MM.1S (cell line): ENCODE measurements at regions not wholly inside any gene's neighbourhood (a gene's known extent, or its start where the extent isn't known, plus 50 kb on each side); places are given as distances from the start of the nearest gene placed in this dataset.

ENCODE experiments used
- DNase-seq: peaks from one replicate; pipeline ENCODE4 v3.0.0-alpha.2; 2015
- H2AFZ ChIP-seq: fragments of 300-600 bp; sonication (generic); 2 replicates; pipeline ENCODE4 v1.6.0; 2016; ENCODE audit warnings: antibody characterized with exemption, low read length
- H3F3A ChIP-seq: fragments of 300-600 bp; sonication (generic); 2 replicates; pipeline ENCODE4 v1.6.1; 2016; ENCODE audit warnings: mild to moderate bottlenecking, antibody characterized with exemption, low read length, moderate library complexity, mixed read lengths; ENCODE audit not compliant: insufficient read depth
- H3K27ac ChIP-seq: fragments of 300-600 bp; sonication (generic); 2 replicates; pipeline ENCODE4 v1.5.1; 2016; ENCODE audit warnings: mild to moderate bottlenecking, low read length
- H3K27me3 ChIP-seq: fragments of 300-600 bp; sonication (generic); replicated peaks from 2 replicates; pipeline ENCODE4 v1.6.0; 2016; ENCODE audit warnings: low read length; ENCODE audit not compliant: insufficient read depth
- H3K36me3 ChIP-seq: fragments of 300-600 bp; sonication (generic); replicated peaks from 2 replicates; pipeline ENCODE4 v1.6.1; 2016; ENCODE audit warnings: mild to moderate bottlenecking, low read length, mixed read lengths; ENCODE audit not compliant: insufficient read depth
- H3K4me1 ChIP-seq: fragments of 300-600 bp; sonication (generic); 2 replicates; pipeline ENCODE4 v1.6.1; 2016; ENCODE audit warnings: low read length, mixed read lengths
- H3K4me2 ChIP-seq: fragments of 300-600 bp; sonication (generic); 2 replicates; pipeline ENCODE4 v1.6.0; 2016; ENCODE audit warnings: low read depth, low read length
- H3K4me3 ChIP-seq: fragments of 300-600 bp; sonication (generic); 2 replicates; pipeline ENCODE4 v1.5.1; 2016; ENCODE audit warnings: low read length, mixed read lengths
- H3K79me2 ChIP-seq: fragments of 300-600 bp; sonication (generic); 2 replicates; pipeline ENCODE4 v1.6.1; 2016; ENCODE audit warnings: mixed run types, low read length, mixed read lengths
- H3K9ac ChIP-seq: fragments of 300-600 bp; sonication (generic); 2 replicates; pipeline ENCODE4 v1.6.1; 2016; ENCODE audit warnings: low read length, mixed read lengths
- H3K9me2 ChIP-seq: fragments of 300-600 bp; sonication (generic); replicated peaks from 2 replicates; pipeline ENCODE4 v1.6.1; 2016; ENCODE audit warnings: mild to moderate bottlenecking, low read length, mixed read lengths; ENCODE audit not compliant: insufficient read depth
- H3K9me3 ChIP-seq: fragments of 300-600 bp; sonication (generic); replicated peaks from 2 replicates; pipeline ENCODE4 v1.6.1; 2016; ENCODE audit warnings: mild to moderate bottlenecking, low read length, mixed read lengths; ENCODE audit not compliant: insufficient read depth
- H4K20me1 ChIP-seq: fragments of 300-600 bp; sonication (generic); 2 replicates; pipeline ENCODE4 v1.6.1; 2016; ENCODE audit warnings: mild to moderate bottlenecking, low read length, moderate library complexity, mixed read lengths; ENCODE audit not compliant: insufficient read depth
- EZH2 ChIP-seq: fragments of 300-600 bp; sonication (generic); optimal IDR thresholded peaks from 2 replicates; pipeline ENCODE3; 2017; ENCODE audit warnings: low read depth, mild to moderate bottlenecking, antibody characterized with exemption, low read length, mixed read lengths
- EZH2phosphoT487 ChIP-seq: fragments of 300-600 bp; sonication (generic); IDR thresholded peaks from 2 replicates; pipeline ENCODE4 v1.6.1; 2018; ENCODE audit warnings: antibody characterized with exemption, low read length
- TF ChIP-seq, protein P1 (sequence below): fragments of 300-600 bp; sonication (generic); IDR thresholded peaks from 2 replicates; pipeline ENCODE4 v1.5.1; 2016; ENCODE audit warnings: antibody characterized with exemption, low read length, mixed read lengths

DNA sequence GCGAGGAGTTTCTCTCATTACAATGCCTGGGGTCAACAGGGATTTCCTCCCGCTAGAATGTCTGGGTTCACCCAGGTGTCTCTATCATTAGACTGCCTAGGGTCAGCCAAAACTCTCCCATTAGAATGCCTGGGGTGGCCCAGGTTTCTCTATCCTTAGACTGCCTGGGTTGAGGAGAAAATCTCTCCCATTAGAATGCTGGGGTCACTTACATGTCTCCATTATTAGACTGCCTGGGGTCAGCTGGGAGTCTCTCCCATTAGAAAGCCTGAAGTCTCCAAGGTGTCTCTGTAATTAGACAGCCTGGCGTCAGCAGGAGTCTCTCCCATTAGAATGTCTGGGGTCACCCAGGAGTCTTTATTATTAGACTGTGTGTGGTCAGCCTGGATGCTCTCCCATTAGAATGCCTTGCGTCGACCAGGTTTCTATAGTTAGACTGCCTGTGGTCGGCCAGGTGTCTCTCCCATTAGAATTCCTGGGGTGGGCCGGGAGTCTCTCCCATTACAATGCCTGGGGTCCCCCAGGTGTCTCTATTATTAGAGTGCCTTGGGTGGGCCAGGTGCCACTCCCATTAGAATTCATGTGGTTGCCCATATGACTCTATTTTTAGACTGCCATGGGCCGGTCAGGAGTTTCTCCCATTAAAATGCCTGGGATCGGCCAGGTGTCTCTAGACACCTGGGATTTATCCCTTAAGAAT is 2272.1 kb downstream of the TP53TG3F start:
- no peaks in the 10 kb centered on the region for H3K36me3 ChIP-seq
- no peaks in the 10 kb centered on the region for H3K27me3 ChIP-seq
- H2AFZ ChIP-seq: no peak overlapping the region
- H3K9me2 ChIP-seq: no peaks in the 10 kb centered on the region
- no peaks in the 10 kb centered on the region for H3K4me1 ChIP-seq
- no peak overlapping the region for H3K9ac ChIP-seq
- H4K20me1 ChIP-seq: no peaks in the 10 kb centered on the region
- H3K9me3 ChIP-seq: no peaks in the 10 kb centered on the region
- no peaks in the 10 kb centered on the region for H3K79me2 ChIP-seq
- H3K4me3 ChIP-seq: no peak overlapping the region
- no peak overlapping the region for H3K27ac ChIP-seq
- no peak overlapping the region for H3K4me2 ChIP-seq
- TF ChIP-seq, protein P1, sequence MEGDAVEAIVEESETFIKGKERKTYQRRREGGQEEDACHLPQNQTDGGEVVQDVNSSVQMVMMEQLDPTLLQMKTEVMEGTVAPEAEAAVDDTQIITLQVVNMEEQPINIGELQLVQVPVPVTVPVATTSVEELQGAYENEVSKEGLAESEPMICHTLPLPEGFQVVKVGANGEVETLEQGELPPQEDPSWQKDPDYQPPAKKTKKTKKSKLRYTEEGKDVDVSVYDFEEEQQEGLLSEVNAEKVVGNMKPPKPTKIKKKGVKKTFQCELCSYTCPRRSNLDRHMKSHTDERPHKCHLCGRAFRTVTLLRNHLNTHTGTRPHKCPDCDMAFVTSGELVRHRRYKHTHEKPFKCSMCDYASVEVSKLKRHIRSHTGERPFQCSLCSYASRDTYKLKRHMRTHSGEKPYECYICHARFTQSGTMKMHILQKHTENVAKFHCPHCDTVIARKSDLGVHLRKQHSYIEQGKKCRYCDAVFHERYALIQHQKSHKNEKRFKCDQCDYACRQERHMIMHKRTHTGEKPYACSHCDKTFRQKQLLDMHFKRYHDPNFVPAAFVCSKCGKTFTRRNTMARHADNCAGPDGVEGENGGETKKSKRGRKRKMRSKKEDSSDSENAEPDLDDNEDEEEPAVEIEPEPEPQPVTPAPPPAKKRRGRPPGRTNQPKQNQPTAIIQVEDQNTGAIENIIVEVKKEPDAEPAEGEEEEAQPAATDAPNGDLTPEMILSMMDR: no peak
- TF ChIP-seq EZH2phosphoT487 (no peak), EZH2 (no peak)
- no peaks in the 10 kb centered on the region for H3F3A ChIP-seq
- DNase-seq: no peak

DNA sequence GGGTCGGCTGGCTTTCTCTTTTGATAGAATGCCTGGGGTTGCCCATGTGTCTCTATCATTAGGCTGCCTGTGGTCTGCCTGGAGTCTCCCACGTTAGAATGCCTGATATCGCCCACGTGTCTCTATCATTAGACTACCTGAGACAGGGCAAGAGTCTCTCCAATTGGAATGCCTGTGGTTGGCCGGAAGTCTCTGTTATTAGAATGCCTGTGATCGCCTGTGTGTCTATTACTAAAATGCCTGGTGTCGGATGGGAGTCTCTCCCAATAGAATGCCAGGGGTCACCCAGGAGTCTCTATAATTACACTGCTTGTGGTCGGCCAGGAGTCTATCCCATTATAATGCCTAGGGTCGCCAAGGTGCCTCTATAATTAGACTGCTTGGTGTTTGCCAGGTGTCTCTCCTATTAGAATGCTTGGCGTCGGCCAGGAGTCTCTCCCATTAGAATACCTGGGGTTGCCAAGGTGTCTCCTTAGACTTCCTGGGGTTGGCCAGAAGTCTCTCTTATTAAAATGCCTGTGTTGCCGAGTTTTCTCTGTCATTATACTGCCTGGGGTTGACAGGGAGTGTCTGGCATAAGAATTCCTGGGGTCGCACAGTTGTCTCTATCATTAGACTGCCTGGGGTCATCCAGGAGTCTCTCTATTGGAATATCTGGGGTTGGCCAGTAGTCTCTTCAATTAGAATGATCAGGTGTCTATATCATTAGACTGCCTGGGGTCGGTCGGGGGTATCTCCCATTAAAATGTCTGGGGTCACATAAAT is 2272.8 kb downstream of the TP53TG3F start:
- Histone ChIP-seq H3K79me2 (no peaks in the 10 kb centered on the region), H3K27ac (no peak overlapping the region), H3K4me2 (no peak overlapping the region)

GRCh38 chr16:35733278-35733965 is 2274.0 kb downstream of the TP53TG3F start:
- H4K20me1 ChIP-seq: no peaks in the 10 kb centered on the region
- no peak overlapping the region for H3K4me2 ChIP-seq
- no peaks in the 10 kb centered on the region for H3K27me3 ChIP-seq
- no peaks in the 10 kb centered on the region for H3K36me3 ChIP-seq
- H3K4me1 ChIP-seq: no peaks in the 10 kb centered on the region
- H3K9me3 ChIP-seq: no peaks in the 10 kb centered on the region
- no peaks in the 10 kb centered on the region for H3K79me2 ChIP-seq
- H3K4me3 ChIP-seq: no peak overlapping the region
- H3F3A ChIP-seq: no peaks in the 10 kb centered on the region
- TF ChIP-seq, protein P1: no peak
- TF ChIP-seq EZH2phosphoT487 (no peak), EZH2 (no peak)
- H2AFZ ChIP-seq: no peak overlapping the region
- H3K9ac ChIP-seq: no peak overlapping the region
- no peak for DNase-seq
- no peak overlapping the region for H3K27ac ChIP-seq
- no peaks in the 10 kb centered on the region for H3K9me2 ChIP-seq

More for the DNA sequence above, 2272.8 kb downstream of the TP53TG3F start:
- H4K20me1 ChIP-seq: no peaks in the 10 kb centered on the region
- no peaks in the 10 kb centered on the region for H3K36me3 ChIP-seq
- H3K4me1 ChIP-seq: no peaks in the 10 kb centered on the region
- H2AFZ ChIP-seq: no peak overlapping the region
- TF ChIP-seq EZH2phosphoT487: no peak
- no peak for TF ChIP-seq EZH2
- TF ChIP-seq, protein P1: no peak
- H3K9me3 ChIP-seq: no peaks in the 10 kb centered on the region
- H3K4me3 ChIP-seq: no peak overlapping the region
- H3F3A ChIP-seq: no peaks in the 10 kb centered on the region
- DNase-seq: no peak
- no peaks in the 10 kb centered on the region for H3K27me3 ChIP-seq
- H3K9me2 ChIP-seq: no peaks in the 10 kb centered on the region
- no peak overlapping the region for H3K9ac ChIP-seq
